ENCODE measurements at regions not wholly inside any gene's neighbourhood (a gene's known extent, or its start where the extent isn't known, plus 50 kb on each side); places are given as distances from the start of the nearest gene placed in this dataset.

- TF ChIP-seq CTCF (IDR thresholded peaks at IDR 0.05) (no peak), POLR2A (IDR thresholded peaks at IDR 0.05) (no peak)
These were observed 482.0 kb upstream of the SUCLG2 start for GRCh38 chr3:68136411-68136810.
